GM23248 (cell line): ENCODE measurements at regions not wholly inside any gene's neighbourhood (a gene's known extent, or its start where the extent isn't known, plus 50 kb on each side); places are given as distances from the start of the nearest gene placed in this dataset.

Experiments
- DNase-seq: peaks from one replicate; pipeline ENCODE4 v3.0.0-alpha.2; 2015
- H2AFZ ChIP-seq: fragments of 200-600 bp; sonication (generic); 2 replicates; pipeline ENCODE4 v1.6.1; 2016; ENCODE audit warnings: antibody characterized with exemption
- H3F3A ChIP-seq: fragments of 200-600 bp; sonication (generic); 2 replicates; pipeline ENCODE4 v1.6.1; 2016; ENCODE audit warnings: mild to moderate bottlenecking, antibody characterized with exemption, mixed run types; ENCODE audit not compliant: insufficient read depth
- H3K27ac ChIP-seq: fragments of 200-600 bp; sonication (generic); 2 replicates; pipeline ENCODE4 v1.5.1; 2016; ENCODE audit warnings: mild to moderate bottlenecking
- H3K27me3 ChIP-seq: fragments of 200-600 bp; sonication (generic); replicated peaks from 2 replicates; pipeline ENCODE4 v1.6.1; 2016; ENCODE audit warnings: mild to moderate bottlenecking; ENCODE audit not compliant: insufficient read depth
- H3K36me3 ChIP-seq: fragments of 200-600 bp; sonication (generic); 2 replicates; pipeline ENCODE4 v1.6.1; 2016; ENCODE audit warnings: low read depth, mild to moderate bottlenecking
- H3K4me1 ChIP-seq: fragments of 200-600 bp; sonication (generic); 2 replicates; pipeline ENCODE4 v1.6.1; 2016; ENCODE audit warnings: mild to moderate bottlenecking; ENCODE audit not compliant: insufficient read depth
- H3K4me2 ChIP-seq: fragments of 200-600 bp; sonication (generic); one replicate; pipeline ENCODE4 v1.6.1; 2016; ENCODE audit warnings: mild to moderate bottlenecking; ENCODE audit not compliant: unreplicated experiment
- H3K4me3 ChIP-seq: fragments of 200-600 bp; sonication (generic); 2 replicates; pipeline ENCODE4 v1.5.1; 2016; ENCODE audit warnings: mild to moderate bottlenecking
- H3K79me2 ChIP-seq: fragments of 200-600 bp; sonication (generic); 2 replicates; pipeline ENCODE4 v1.6.1; 2016; ENCODE audit warnings: mild to moderate bottlenecking; ENCODE audit not compliant: insufficient read depth
- H3K9ac ChIP-seq: fragments of 200-600 bp; sonication (generic); 2 replicates; pipeline ENCODE4 v1.6.1; 2016; ENCODE audit warnings: mild to moderate bottlenecking
- H3K9me2 ChIP-seq: fragments of 200-600 bp; sonication (generic); 2 replicates; pipeline ENCODE4 v1.6.1; 2016; ENCODE audit warnings: mixed run types, mild to moderate bottlenecking, moderate library complexity; ENCODE audit not compliant: insufficient read depth
- H3K9me3 ChIP-seq: fragments of 200-600 bp; sonication (generic); one replicate; pipeline ENCODE4 v1.6.1; 2017; ENCODE audit warnings: low read depth
- H4K20me1 ChIP-seq: fragments of 200-600 bp; sonication (generic); 2 replicates; pipeline ENCODE4 v1.6.0; 2016; ENCODE audit not compliant: insufficient read depth
- EZH2 ChIP-seq: fragments of 200-600 bp; sonication (generic); IDR thresholded peaks from 2 replicates; pipeline ENCODE4 v1.6.1; 2018; ENCODE audit warnings: antibody characterized with exemption, mild to moderate bottlenecking; ENCODE audit not compliant: insufficient read depth, poor library complexity, severe bottlenecking
- EZH2phosphoT487 ChIP-seq: fragments of 200-600 bp; sonication (generic); IDR thresholded peaks from 2 replicates; pipeline ENCODE4 v1.6.1; 2018; ENCODE audit warnings: antibody characterized with exemption, moderate library complexity, mild to moderate bottlenecking, low read depth; ENCODE audit not compliant: insufficient read depth
- WGBS, 2 experiments: methylation state at CpG; one replicate each; pipeline ENCODE4 v1.1.6; 2015 to 2017; ENCODE audit warnings: low lambda C conversion rate in 2 of 2, low coverage in 1 of 2; ENCODE audit errors: missing lambda C conversion rate in 2 of 2; 5-methylcytosine and 5-hydroxymethylcytosine counted together
- in situ Hi-C: fragments of 300-500 bp; cut with MboI; formaldehyde crosslinking; loops from 2 replicates; pipeline ENCODE4 v1.15.0; 2020

DNA sequence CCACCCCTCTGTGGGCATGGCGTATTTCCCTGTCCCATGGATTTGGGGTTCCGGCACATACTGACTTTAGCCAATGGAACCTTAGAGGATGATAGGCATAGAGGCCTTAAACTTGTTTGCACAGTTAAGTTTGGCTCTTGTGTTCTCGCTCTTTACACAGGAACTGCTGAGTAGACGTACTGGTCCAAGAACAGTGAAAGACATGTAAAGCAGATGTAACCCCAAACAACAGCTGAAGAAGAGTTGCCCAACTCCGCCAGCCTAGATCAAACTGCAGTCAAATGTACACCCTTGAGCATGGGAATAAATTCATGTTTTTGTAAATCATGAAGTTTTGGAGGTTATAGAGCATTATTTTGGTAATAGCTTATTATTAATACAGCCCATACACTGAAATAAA, 260.0 kb upstream of the NREP start:
- no peaks in the 10 kb centered on the region for H3K27me3 ChIP-seq
- H3K79me2 ChIP-seq, result no peaks in the 10 kb centered on the region
- H2AFZ ChIP-seq, result no peak overlapping the region
- no peak overlapping the region for H3K27ac ChIP-seq
- no peaks in the 10 kb centered on the region for H3K36me3 ChIP-seq
- DNase-seq, result no peak
- no peak overlapping the region for H3K4me2 ChIP-seq
- no peaks in the 10 kb centered on the region for H4K20me1 ChIP-seq
- no peaks in the 10 kb centered on the region for H3K9me3 ChIP-seq
- TF ChIP-seq EZH2phosphoT487 (no peak), EZH2 (no peak)
- no peak overlapping the region for H3K9ac ChIP-seq
- peaks cover 17% of the 10 kb centered on the region; the same call in 1 of the 2 replicates for H3F3A ChIP-seq
- H3K4me1 ChIP-seq, result peaks cover 32% of the 10 kb centered on the region
- 88 to 90% methylated on average over 5 of the region's 5 CpGs for WGBS, 2 experiments
- H3K4me3 ChIP-seq, result no peak overlapping the region
- in situ Hi-C loops, result no loop called here
- H3K9me2 ChIP-seq, result no peaks in the 10 kb centered on the region

DNA sequence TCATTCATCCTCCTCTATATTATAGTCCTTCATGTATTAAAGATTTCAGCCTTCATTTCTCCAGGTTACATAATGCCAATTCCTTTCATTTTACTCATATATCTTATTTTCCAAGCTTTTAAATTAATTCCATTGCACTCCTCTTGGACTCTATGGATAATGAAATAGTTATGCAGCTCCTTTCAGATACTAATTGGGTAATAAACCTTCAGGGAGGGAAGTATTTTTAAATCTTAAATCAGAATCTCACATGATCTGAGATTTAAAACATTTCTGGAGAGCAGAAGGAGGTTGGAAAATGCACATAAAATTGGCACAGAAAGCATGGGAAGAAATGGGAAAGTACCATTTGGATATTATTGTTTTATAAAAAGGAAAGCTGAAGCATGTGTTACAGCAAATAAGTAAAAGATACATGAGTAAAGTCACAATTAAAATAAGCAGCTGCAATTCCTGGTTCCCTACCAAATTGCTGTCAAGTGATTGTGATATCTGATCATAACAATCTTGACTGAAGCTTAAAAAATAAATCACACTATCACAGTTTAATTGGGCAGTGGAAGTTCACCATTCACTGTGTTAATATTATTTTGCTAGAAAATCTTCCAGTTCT, 257.9 kb upstream of the NREP start:
- in situ Hi-C loops, result no loop called here

DNA sequence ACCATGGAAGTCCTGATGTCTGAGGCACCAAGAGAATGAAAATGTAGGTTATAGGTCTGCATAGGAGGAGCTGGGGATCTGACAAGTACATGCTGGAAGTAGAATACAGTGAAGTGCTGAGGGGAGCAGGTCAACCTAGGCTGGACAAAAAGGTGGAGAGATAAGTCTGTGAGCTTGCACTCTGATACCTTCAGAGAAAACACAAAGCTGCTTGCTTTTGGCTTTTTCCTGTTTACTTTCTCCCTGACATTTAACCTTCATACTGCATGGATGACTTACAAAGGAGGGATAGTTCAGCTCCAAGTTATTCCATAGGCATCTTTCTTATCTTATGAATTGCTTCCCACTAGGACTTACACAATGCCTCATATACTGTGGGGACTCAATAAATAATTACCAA, 256.7 kb upstream of the NREP start:
- in situ Hi-C loops, result no loop called here
- no peak for DNase-seq
- Histone ChIP-seq H3K9me2 (no peaks in the 10 kb centered on the region), H3K4me1 (peaks cover 42% of the 10 kb centered on the region), H3K9me3 (no peaks in the 10 kb centered on the region), H3K9ac (no peak overlapping the region), H3K36me3 (no peaks in the 10 kb centered on the region), H3K27me3 (no peaks in the 10 kb centered on the region), H3K4me2 (peak overlapping the region; percentile 3), H3K79me2 (no peaks in the 10 kb centered on the region), H2AFZ (peak overlapping the region; percentile 35; the same call in 1 of the 2 replicates), H3F3A (peaks cover 17% of the 10 kb centered on the region; the same call in 1 of the 2 replicates), H3K4me3 (no peak overlapping the region), H3K27ac (no peak overlapping the region), H4K20me1 (no peaks in the 10 kb centered on the region)
- no peak for TF ChIP-seq EZH2phosphoT487

More for the DNA sequence above, 257.9 kb upstream of the NREP start:
- H3K4me2 ChIP-seq, result peak overlapping the region; percentile 44
- H3K79me2 ChIP-seq, result no peaks in the 10 kb centered on the region
- H3F3A ChIP-seq, result peaks cover 17% of the 10 kb centered on the region; the same call in 1 of the 2 replicates
- no peak for TF ChIP-seq EZH2phosphoT487
- no peak for TF ChIP-seq EZH2
- DNase-seq, result peak; percentile 47
- no peak overlapping the region for H3K4me3 ChIP-seq
- peak overlapping the region; percentile 0; the same call in 1 of the 2 replicates for H3K9ac ChIP-seq
- H2AFZ ChIP-seq, result peak overlapping the region; percentile 32
- peak overlapping the region; percentile 31 for H3K27ac ChIP-seq
- peaks cover 42% of the 10 kb centered on the region for H3K4me1 ChIP-seq
- H3K36me3 ChIP-seq, result no peaks in the 10 kb centered on the region
- no peaks in the 10 kb centered on the region for H3K9me2 ChIP-seq
- no peaks in the 10 kb centered on the region for H3K27me3 ChIP-seq
- no peaks in the 10 kb centered on the region for H3K9me3 ChIP-seq
- H4K20me1 ChIP-seq, result no peaks in the 10 kb centered on the region

DNA sequence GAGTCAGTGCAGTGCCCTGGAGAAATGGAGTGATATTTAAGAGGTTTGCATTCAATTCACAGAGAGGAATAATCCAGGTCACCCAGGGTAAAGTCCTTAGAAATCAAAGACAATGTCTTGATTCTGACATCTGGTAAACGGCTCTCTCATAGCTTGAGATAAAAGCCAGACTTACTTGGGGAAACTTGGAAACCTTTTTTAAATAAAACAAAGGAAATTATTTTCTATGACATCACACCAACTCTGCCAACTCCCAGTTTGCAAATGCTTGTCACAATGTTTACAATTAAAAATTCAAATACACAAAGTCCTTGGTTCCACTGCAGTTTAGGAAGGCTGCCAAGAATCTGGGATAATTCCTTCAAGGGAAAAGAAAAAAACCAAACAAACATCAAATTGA, 255.1 kb upstream of the NREP start:
- TF ChIP-seq EZH2, result no peak
- TF ChIP-seq EZH2phosphoT487, result no peak

DNA sequence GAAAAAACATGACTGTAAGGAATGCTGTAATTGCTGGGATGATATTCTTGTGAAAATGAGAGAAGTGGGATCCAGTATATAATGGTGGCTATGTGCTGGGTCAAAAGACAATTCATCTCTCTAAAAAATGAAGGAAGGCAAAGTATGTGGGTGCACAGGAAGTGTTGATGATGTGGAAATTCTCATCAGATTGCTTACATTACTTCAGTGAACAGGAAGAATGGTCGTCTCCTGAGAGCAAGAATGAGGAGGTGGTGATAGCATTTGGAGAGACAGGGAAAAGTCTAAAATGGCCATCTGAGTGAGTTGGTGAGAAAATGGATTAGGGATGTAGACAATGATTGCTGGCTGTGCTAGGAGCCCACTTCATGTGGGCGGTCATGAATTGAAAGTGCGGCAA, 253.5 kb upstream of the NREP start:
- Histone ChIP-seq H3K36me3 (no peaks in the 10 kb centered on the region), H3K27ac (no peak overlapping the region), H3K9ac (no peak overlapping the region), H3K9me3 (no peaks in the 10 kb centered on the region), H3K4me2 (no peak overlapping the region), H3K27me3 (no peaks in the 10 kb centered on the region), H3K4me3 (no peak overlapping the region), H3F3A (peaks cover 34% of the 10 kb centered on the region), H3K4me1 (peaks cover 59% of the 10 kb centered on the region), H2AFZ (peak overlapping the region; percentile 21), H3K79me2 (no peaks in the 10 kb centered on the region), H3K9me2 (no peaks in the 10 kb centered on the region), H4K20me1 (no peaks in the 10 kb centered on the region)
- 77 to 85% methylated on average over 3 of the region's 3 CpGs for WGBS, 2 experiments
- TF ChIP-seq EZH2phosphoT487 (no peak), EZH2 (no peak)
- no peak for DNase-seq
- in situ Hi-C loops, result no loop called here

More for the DNA sequence above, 255.1 kb upstream of the NREP start:
- no peaks in the 10 kb centered on the region for H3K9me2 ChIP-seq
- no peaks in the 10 kb centered on the region for H3K9me3 ChIP-seq
- H3K9ac ChIP-seq, result no peak overlapping the region
- no peak overlapping the region for H3K27ac ChIP-seq
- peaks cover 43% of the 10 kb centered on the region for H3K4me1 ChIP-seq
- H3K27me3 ChIP-seq, result no peaks in the 10 kb centered on the region
- in situ Hi-C loops, result no loop called here
- H3K4me2 ChIP-seq, result no peak overlapping the region
- H3F3A ChIP-seq, result peaks cover 18% of the 10 kb centered on the region
- peak overlapping the region; percentile 13; the same call in 1 of the 2 replicates for H2AFZ ChIP-seq
- peak; percentile 20 for DNase-seq
- H4K20me1 ChIP-seq, result no peaks in the 10 kb centered on the region
- no peaks in the 10 kb centered on the region for H3K36me3 ChIP-seq
- WGBS, 2 experiments, result 0 to 17% methylated on average over 1 of the region's 1 CpG
- H3K4me3 ChIP-seq, result no peak overlapping the region
- H3K79me2 ChIP-seq, result no peaks in the 10 kb centered on the region
